Right atrium auricular region (tissue), 2 donors: ENCODE measurements at regions not wholly inside any gene's neighbourhood (a gene's known extent, or its start where the extent isn't known, plus 50 kb on each side); places are given as distances from the start of the nearest gene placed in this dataset.
"Not testable (repeated sequence)": the region's sequence is repeated elsewhere in the genome, so short reads cannot be mapped to it uniquely, and the experiment has no call there.

Source experiments
- DNase-seq: peaks from one replicate; pipeline ENCODE4 v3.0.0-alpha.2; 2019; ENCODE audit warnings: low spot score
- H3K27ac ChIP-seq, 2 donors: fragments of 200-600 bp; sonication (generic); 1 replicate in 1 of 2; 2 replicates in 1 of 2; pipeline ENCODE4 v1.5.1; 2016 to 2019
- H3K27me3 ChIP-seq, 2 donors: fragments of 200-600 bp; sonication (generic); one replicate each; pipeline versions ENCODE4 v1.5.1 to v1.6.0; 2017 to 2019
- H3K36me3 ChIP-seq: fragments of 200-600 bp; sonication (generic); one replicate; pipeline ENCODE4 v1.5.1; 2016
- H3K4me1 ChIP-seq, 2 donors: fragments of 200-600 bp; sonication (generic); one replicate each; pipeline versions ENCODE4 v1.5.1 to v1.6.0; 2017 to 2019
- H3K4me3 ChIP-seq, 2 donors: fragments of 200-600 bp; sonication (generic); 1 replicate in 1 of 2; 2 replicates in 1 of 2; pipeline ENCODE4 v1.5.1; 2017 to 2019; ENCODE audit warnings: mild to moderate bottlenecking in 1 of 2, moderate library complexity in 1 of 2
- H3K9me3 ChIP-seq, 2 donors: fragments of 200-600 bp; sonication (generic); one replicate each; pipeline ENCODE4 v1.5.1; 2019
- TF ChIP-seq, protein P1 (sequence below), 2 donors: fragments of 200-600 bp; sonication (generic); IDR thresholded peaks; one replicate each; pipeline ENCODE4 v1.5.1; 2019; ENCODE audit warnings: antibody characterized with exemption in 2 of 2

DNA sequence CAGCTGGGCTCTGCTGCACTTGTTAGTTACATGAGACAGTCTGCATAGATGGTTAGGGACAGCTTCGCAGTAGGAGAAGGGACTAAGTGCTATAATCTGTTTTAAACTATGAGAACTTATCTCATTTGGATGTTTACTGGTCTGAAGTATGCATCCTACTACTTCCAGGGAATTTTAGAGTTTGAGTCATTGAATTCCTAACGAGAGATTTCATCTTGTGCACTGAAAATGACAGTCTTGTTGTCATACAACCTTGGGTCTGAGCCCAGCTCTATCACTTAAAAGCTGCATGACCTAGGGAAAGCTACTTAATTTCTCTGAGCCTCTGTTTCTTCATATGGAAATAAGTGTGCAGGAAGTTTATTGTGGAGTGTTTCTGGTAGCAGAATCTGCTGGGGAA is 78.4 kb downstream of the TRIM43 start:
- peak overlapping the region in 1 of 2 donors; percentile 35 for H3K27ac ChIP-seq

DNA sequence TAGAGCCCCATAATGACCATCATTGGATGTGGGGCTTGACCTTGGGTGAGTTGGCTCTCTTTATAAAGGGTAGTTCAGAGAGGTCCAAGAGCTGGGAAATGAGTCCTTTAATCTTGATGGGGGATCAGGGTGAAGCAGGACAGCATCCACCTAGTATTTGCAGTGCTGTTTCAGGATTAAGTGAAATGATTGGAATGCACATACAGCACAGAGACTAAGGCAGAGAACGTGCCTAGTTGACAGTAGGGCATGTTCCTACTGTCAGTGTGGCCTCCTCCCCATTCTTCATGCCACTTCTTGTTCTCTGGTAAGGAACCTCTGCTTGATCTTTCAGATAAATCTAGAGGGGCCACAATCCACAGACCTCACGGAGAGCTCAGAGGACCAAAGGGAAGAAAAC is 78.9 kb downstream of the TRIM43 start:
- Histone ChIP-seq H3K9me3 (no peaks in the 10 kb centered on the region), H3K4me3 (no peak overlapping the region), H3K27ac (peak overlapping the region in 1 of 2 donors; percentile 35), H3K4me1 (no peaks in the 10 kb centered on the region), H3K27me3 (no peaks in the 10 kb centered on the region), H3K36me3 (no peaks in the 10 kb centered on the region)
- DNase-seq, result no peak
- TF ChIP-seq, protein P1, sequence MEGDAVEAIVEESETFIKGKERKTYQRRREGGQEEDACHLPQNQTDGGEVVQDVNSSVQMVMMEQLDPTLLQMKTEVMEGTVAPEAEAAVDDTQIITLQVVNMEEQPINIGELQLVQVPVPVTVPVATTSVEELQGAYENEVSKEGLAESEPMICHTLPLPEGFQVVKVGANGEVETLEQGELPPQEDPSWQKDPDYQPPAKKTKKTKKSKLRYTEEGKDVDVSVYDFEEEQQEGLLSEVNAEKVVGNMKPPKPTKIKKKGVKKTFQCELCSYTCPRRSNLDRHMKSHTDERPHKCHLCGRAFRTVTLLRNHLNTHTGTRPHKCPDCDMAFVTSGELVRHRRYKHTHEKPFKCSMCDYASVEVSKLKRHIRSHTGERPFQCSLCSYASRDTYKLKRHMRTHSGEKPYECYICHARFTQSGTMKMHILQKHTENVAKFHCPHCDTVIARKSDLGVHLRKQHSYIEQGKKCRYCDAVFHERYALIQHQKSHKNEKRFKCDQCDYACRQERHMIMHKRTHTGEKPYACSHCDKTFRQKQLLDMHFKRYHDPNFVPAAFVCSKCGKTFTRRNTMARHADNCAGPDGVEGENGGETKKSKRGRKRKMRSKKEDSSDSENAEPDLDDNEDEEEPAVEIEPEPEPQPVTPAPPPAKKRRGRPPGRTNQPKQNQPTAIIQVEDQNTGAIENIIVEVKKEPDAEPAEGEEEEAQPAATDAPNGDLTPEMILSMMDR (IDR thresholded peaks at IDR 0.05), result no peak

More for the DNA sequence above, 78.4 kb downstream of the TRIM43 start:
- TF ChIP-seq, protein P1 (IDR thresholded peaks at IDR 0.05), result no peak
- Histone ChIP-seq H3K36me3 (no peaks in the 10 kb centered on the region), H3K4me3 (no peak overlapping the region), H3K4me1 (no peaks in the 10 kb centered on the region), H3K27me3 (no peaks in the 10 kb centered on the region), H3K9me3 (no peaks in the 10 kb centered on the region)
- DNase-seq, result no peak

DNA sequence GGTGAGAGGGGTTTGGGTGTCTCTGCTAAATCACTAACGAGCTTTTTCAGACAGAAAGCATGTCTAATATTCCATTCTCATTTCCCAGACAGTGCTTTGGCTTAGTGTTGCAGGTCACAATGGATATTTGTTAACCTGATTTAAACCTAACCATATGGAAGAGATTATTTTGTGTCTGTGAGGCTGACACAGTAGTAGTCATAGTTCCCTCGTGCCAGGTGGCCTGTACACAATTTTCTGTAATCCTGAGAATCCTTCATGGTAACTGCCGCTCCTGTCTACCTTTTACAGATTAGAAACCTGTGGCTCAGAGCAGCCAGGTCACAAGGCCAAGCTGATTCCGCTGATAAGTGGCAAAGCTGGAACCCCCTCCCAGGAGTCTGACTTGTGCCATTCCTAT is 79.4 kb downstream of the TRIM43 start:
- not testable (repeated sequence) for H3K27ac ChIP-seq, DNase-seq, H3K36me3 ChIP-seq, H3K4me1 ChIP-seq, H3K4me3 ChIP-seq, H3K9me3 ChIP-seq, H3K27me3 ChIP-seq

DNA sequence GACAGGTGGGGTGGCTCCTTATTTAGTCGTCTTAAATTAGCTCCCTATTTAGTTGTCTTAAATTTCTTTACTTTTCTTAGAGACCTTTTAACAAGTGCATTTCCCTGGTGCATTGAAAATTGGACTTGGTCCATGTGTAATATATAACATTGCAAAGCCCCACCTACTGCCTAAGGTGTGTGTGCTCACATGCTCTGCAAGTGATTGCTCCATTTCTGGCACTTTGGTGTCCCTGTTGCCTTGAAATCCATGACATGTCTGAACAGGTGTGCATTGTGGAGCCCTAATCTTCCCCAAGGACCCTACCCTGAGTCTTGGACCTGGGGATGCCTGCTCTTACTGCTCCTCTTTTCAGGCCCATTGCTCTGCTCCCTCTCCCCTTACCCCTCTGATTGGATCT is 80.2 kb downstream of the TRIM43 start:
- H3K4me1 ChIP-seq, H3K36me3 ChIP-seq, H3K4me3 ChIP-seq, DNase-seq, H3K27me3 ChIP-seq, H3K9me3 ChIP-seq, H3K27ac ChIP-seq: not testable (repeated sequence)

DNA sequence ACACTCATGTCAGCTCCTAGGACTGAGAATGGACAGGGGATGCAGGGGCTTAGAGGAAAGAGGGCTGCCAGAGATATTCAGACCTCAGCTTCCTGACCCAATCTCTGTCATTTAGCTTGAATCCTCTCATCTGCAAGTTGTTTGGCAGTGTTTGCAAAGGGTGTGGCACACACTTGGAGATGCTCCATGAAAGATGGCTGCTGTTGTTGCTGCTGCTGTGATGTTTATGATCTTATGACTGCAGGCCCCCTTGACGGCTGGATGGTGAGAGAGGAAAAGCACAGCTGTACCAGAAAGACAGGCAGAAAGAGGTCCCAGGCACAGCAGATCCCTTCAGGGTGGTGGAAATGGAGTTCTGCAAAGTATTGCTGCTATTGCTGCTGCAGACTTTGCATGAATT is 80.7 kb downstream of the TRIM43 start:
- not testable (repeated sequence) for H3K9me3 ChIP-seq, H3K27me3 ChIP-seq, H3K4me1 ChIP-seq, H3K27ac ChIP-seq, DNase-seq, H3K4me3 ChIP-seq, H3K36me3 ChIP-seq

DNA sequence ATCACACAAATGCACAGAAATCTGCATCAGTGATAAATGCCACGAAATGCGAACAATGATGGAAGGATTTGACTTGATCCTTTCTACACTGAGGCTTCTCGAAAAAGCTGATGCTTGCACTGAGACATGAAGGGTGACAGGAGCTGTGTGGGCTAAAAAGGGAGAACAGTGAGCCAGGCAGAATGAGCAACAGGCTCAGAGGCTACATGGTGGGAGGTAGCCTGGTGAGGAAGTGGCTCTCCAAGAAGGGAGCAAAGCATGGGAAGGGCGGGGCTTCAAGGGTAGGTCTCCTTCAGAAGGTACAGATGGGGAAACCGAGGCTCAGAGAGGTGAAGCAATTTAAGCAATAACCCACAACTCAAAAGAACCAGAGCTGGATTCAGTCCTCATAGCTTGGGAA is 82.4 kb downstream of the TRIM43 start:
- no peak overlapping the region for H3K27ac ChIP-seq
- no peak overlapping the region for H3K4me3 ChIP-seq
- no peaks in the 10 kb centered on the region for H3K9me3 ChIP-seq
- no peaks in the 10 kb centered on the region for H3K27me3 ChIP-seq
- DNase-seq, result no peak
- TF ChIP-seq, protein P1 (IDR thresholded peaks at IDR 0.05), result no peak
- no peaks in the 10 kb centered on the region for H3K4me1 ChIP-seq
- H3K36me3 ChIP-seq, result no peaks in the 10 kb centered on the region

DNA sequence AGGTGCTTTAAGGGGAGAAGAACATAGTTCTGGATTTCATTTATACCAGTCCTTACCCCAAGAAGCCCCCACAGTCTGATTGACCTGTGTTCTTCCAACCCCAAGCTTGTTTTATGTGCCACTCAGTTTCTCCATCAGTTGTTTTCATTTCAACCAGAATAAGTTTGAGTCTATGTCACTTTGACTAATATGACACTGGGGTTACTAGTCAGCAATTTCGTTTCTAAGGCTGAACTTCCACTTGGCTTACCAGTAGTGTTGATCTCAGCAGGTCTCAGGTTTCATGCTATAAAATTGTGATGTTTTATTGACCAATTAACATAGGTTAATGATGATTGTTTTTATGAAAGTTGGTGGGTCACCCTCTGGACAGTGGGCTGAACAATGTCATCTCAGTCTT is 84.8 kb downstream of the TRIM43 start:
- not testable (repeated sequence) for H3K27ac ChIP-seq, H3K27me3 ChIP-seq, H3K9me3 ChIP-seq, H3K4me3 ChIP-seq, H3K36me3 ChIP-seq, DNase-seq, H3K4me1 ChIP-seq

DNA sequence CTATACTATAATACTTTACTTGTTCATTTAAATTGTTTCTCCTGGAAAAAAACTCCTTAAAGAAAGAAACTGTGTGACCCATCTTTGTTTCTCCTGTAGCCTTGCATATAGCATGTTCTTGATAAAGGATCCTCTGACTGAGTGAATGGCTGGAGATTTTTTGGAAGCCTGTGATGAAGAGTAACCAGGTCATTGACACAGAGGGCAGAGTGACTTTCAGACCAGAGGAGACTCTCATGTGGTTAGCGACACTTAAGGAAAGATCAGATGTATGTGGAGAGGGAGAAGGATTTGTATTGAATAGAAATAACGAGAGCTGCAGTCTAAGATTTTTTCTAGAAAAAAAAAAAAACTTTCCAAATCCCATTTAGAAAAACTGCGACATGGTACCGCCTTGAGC is 85.5 kb downstream of the TRIM43 start:
- Histone ChIP-seq H3K27ac (no peak overlapping the region), H3K4me1 (peaks cover 0 to 3% of the 10 kb centered on the region in 2 donors), H3K9me3 (no peaks in the 10 kb centered on the region), H3K4me3 (no peak overlapping the region), H3K27me3 (no peaks in the 10 kb centered on the region), H3K36me3 (no peaks in the 10 kb centered on the region)
- DNase-seq, result no peak
- TF ChIP-seq, protein P1 (IDR thresholded peaks at IDR 0.05), result no peak

DNA sequence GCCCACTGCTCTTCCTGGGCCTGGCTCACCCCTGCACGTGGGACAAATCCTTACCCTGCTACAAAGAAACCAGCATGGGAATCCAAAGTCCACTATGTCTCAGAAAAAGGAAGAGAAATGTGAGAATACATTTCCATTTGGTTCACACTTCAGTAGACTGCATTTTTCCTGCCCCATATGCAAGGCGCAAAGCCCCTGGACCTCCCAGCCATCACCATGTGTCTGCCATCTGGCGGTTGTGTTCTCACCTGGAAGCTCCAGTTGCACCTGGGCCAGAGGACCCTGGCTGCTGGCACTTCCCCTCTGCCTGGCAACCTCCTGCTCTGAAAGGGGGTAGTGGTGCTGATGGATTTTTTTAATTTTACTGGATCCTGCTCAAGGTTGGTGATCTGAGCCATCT is 86.0 kb downstream of the TRIM43 start:
- DNase-seq, result not testable (repeated sequence)

DNA sequence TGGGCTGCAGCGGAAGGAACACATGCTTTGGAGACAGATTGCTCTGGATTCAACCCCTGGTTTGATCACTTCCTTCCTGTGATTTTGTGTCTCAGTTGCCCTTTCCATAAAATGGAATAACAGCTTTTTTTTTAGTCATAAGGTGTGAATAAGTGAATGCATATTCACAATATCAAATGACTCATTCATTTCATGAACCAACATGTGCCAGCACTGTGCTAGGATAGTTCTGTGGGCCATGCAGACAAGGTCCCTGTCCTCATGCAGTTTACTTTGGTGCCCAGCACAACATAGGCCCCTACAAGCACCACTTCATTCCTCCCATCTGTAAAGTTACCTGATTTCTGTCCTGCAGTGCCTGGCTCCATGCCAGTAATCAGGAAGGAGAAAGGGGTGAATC is 89.4 kb downstream of the TRIM43 start:
- not testable (repeated sequence) for H3K4me3 ChIP-seq, H3K36me3 ChIP-seq, H3K27ac ChIP-seq, H3K9me3 ChIP-seq, H3K27me3 ChIP-seq, DNase-seq
- peaks cover 0 to 15% of the 10 kb centered on the region in 2 donors for H3K4me1 ChIP-seq

More for the DNA sequence above, 86.0 kb downstream of the TRIM43 start:
- H3K27ac ChIP-seq, H3K4me1 ChIP-seq, H3K27me3 ChIP-seq, H3K36me3 ChIP-seq, H3K4me3 ChIP-seq, H3K9me3 ChIP-seq: not testable (repeated sequence)

DNA sequence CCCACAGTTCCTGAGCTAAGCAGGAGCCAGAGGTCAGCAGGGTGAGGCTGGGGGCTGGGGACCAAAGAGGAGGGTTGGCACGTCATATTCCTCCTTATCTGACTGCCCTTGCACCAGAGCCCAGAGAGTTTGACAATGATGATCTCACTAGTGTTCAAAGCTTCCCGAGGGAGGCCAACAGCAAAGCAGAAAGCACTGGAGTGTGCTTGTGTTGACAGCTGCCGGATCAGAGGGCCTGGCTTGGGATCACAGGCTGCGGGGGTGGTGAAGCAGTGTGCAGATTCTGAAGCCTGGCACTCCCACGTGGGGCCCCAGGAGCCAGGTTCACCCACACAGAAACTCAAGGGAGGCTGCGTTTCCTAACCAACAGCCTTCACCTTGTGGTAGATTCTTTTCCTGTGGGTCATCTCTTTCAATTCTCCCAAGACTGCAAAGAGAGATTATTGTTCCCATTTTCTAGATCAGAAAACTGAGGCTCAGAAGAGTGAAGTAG is 89.8 kb downstream of the TRIM43 start:
- not testable (repeated sequence) for H3K36me3 ChIP-seq, H3K27me3 ChIP-seq, H3K9me3 ChIP-seq, H3K4me3 ChIP-seq, DNase-seq
- Histone ChIP-seq H3K27ac (peak overlapping the region; percentile 74 to 80), H3K4me1 (peaks cover 0 to 15% of the 10 kb centered on the region in 2 donors)
